HG03342 (cell line): ENCODE measurements at regions not wholly inside any gene's neighbourhood (a gene's known extent, or its start where the extent isn't known, plus 50 kb on each side); places are given as distances from the start of the nearest gene placed in this dataset.

Experiments
- ATAC-seq: cut with Tn5 transposase; IDR thresholded peaks from one replicate; pipeline ENCODE4 v1.9.1; 2021; ENCODE audit warnings: mild to moderate bottlenecking, moderate library complexity; ENCODE audit not compliant: unreplicated experiment

GRCh38 chr10:120360571-120360970, 96.5 kb upstream of the PLPP4 start:
- ATAC-seq: no peak

GRCh38 chr10:120365872-120366271, 91.2 kb upstream of the PLPP4 start:
- no peak for ATAC-seq

GRCh38 chr10:120367341-120367740, 89.7 kb upstream of the PLPP4 start:
- no peak for ATAC-seq

GRCh38 chr10:120368338-120368737, 88.7 kb upstream of the PLPP4 start:
- ATAC-seq: no peak

GRCh38 chr10:120368927-120369326, 88.1 kb upstream of the PLPP4 start:
- ATAC-seq: no peak

GRCh38 chr10:120369856-120370276, 87.2 kb upstream of the PLPP4 start:
- no peak for ATAC-seq

GRCh38 chr10:120371856-120372255, 85.2 kb upstream of the PLPP4 start:
- no peak for ATAC-seq

GRCh38 chr10:120372917-120373316, 84.1 kb upstream of the PLPP4 start:
- no peak for ATAC-seq

- ATAC-seq: no peak
These were observed 81.4 kb upstream of the PLPP4 start for GRCh38 chr10:120375666-120376065.

- no peak for ATAC-seq
These were observed 75.1 kb upstream of the PLPP4 start for GRCh38 chr10:120381931-120382330.

- no peak for ATAC-seq
These were observed 74.7 kb upstream of the PLPP4 start for GRCh38 chr10:120382360-120382759.

GRCh38 chr10:120385992-120386391, 71.0 kb upstream of the PLPP4 start:
- ATAC-seq: no peak

- ATAC-seq: no peak
These were observed 70.1 kb upstream of the PLPP4 start for GRCh38 chr10:120386896-120387295.

- ATAC-seq: no peak
These were observed 69.7 kb upstream of the PLPP4 start for GRCh38 chr10:120387326-120387725.

GRCh38 chr10:120392245-120392644, 64.8 kb upstream of the PLPP4 start:
- ATAC-seq: no peak

GRCh38 chr10:120392671-120393079, 64.4 kb upstream of the PLPP4 start:
- ATAC-seq: no peak

- no peak for ATAC-seq
These were observed 62.6 kb upstream of the PLPP4 start for GRCh38 chr10:120394446-120394845.

GRCh38 chr10:120396228-120396627, 60.8 kb upstream of the PLPP4 start:
- ATAC-seq: no peak

GRCh38 chr10:120398180-120398579, 58.8 kb upstream of the PLPP4 start:
- no peak for ATAC-seq

- ATAC-seq: no peak
These were observed 56.4 kb upstream of the PLPP4 start for GRCh38 chr10:120400601-120401000.

GRCh38 chr10:120402147-120402766, 54.8 kb upstream of the PLPP4 start:
- no peak for ATAC-seq

GRCh38 chr10:120403109-120403508, 53.9 kb upstream of the PLPP4 start:
- ATAC-seq: no peak

- no peak for ATAC-seq
These were observed 50.7 kb upstream of the PLPP4 start for GRCh38 chr10:120406376-120406775.
